ENCODE measurements at regions not wholly inside any gene's neighbourhood (a gene's known extent, or its start where the extent isn't known, plus 50 kb on each side); places are given as distances from the start of the nearest gene placed in this dataset.

DNA sequence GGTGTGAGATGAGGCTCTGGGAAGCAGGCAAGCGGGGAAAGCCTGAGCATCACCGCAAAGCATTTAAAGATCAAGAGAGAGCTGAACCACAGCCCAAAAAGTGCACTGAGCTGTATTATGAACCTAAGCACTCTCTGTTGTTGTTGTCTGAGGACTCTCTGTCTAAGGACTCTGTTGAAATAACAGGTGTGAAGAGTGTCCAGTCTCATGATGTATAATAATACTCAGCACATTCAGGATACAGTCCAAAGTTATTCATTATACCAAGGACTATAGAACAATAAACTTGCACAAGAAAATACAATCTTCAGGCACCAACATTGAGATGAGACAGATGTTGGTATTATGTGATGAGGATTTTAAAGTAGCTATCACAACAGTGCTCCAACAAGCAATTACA lies 71.8 kb upstream of the CTSV start:
- TF ChIP-seq POLR2A (IDR thresholded peaks at IDR 0.05) (no peak), EP300 (IDR thresholded peaks at IDR 0.05) (no peak)
- TF ChIP-seq, protein P1, sequence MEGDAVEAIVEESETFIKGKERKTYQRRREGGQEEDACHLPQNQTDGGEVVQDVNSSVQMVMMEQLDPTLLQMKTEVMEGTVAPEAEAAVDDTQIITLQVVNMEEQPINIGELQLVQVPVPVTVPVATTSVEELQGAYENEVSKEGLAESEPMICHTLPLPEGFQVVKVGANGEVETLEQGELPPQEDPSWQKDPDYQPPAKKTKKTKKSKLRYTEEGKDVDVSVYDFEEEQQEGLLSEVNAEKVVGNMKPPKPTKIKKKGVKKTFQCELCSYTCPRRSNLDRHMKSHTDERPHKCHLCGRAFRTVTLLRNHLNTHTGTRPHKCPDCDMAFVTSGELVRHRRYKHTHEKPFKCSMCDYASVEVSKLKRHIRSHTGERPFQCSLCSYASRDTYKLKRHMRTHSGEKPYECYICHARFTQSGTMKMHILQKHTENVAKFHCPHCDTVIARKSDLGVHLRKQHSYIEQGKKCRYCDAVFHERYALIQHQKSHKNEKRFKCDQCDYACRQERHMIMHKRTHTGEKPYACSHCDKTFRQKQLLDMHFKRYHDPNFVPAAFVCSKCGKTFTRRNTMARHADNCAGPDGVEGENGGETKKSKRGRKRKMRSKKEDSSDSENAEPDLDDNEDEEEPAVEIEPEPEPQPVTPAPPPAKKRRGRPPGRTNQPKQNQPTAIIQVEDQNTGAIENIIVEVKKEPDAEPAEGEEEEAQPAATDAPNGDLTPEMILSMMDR (IDR thresholded peaks at IDR 0.05) = no peak
